K562 (cell line): ENCODE measurements at regions not wholly inside any gene's neighbourhood (a gene's known extent, or its start where the extent isn't known, plus 50 kb on each side); places are given as distances from the start of the nearest gene placed in this dataset.

Experiments used
- ATAC-seq: fragments of 200-7000 bp; cut with Tn5 transposase; 3 replicates; pipeline ENCODE4 v1.9.1; 2020; ENCODE audit warnings: moderate library complexity
- BruUV-seq: library from RNA; stranded (reverse); fragments of 400-500 nt; replicated peaks from 2 replicates; lab custom pipeline; 2021; lab: Mats Ljungman, UMichigan
- CTCF ChIA-PET: fragments of 300-600 bp; formaldehyde crosslinking; extraction: SDS; loops from one replicate; lab custom pipeline; 2021; ENCODE audit warnings: low intra/inter-chr PET ratio; lab: Yijun Ruan, JAX
- POLR2A ChIA-PET: fragments of 300-600, 350-650 bp; sonication (Branson Sonifier 250); formaldehyde crosslinking; extraction: SDS; loops from one replicate; lab custom pipeline; 2021; ENCODE audit warnings: antibody characterized with exemption, inconsistent platforms; lab: Yijun Ruan, JAX
- DNase-seq, 4 experiments: peaks; one replicate each; pipeline versions ENCODE4 v3.0.0 to v3.0.0-alpha.2; 2011 to 2018; ENCODE audit warnings: low spot score in 3 of 4, mixed read lengths in 3 of 4; ENCODE audit errors: extremely low read depth in 1 of 4
- FAIRE-seq: peaks from 2 replicates; lab custom pipeline; 2011; peaks lifted over from hg19 to GRCh38; lab: Jason Lieb, UNC
- H2AFZ ChIP-seq: 2 replicates; pipeline ENCODE4 v1.6.0; 2011; ENCODE audit warnings: low read depth, low read length, control low read depth, inconsistent platforms
- H3K27ac ChIP-seq: fragments of 200-600 bp; 3 replicates; pipeline ENCODE4 v1.8.0; 2011; ENCODE audit warnings: low read depth, mild to moderate bottlenecking, control low read depth, inconsistent platforms, low read length, moderate library complexity, mixed read lengths; ENCODE audit errors: extremely low read depth
- H3K27me3 ChIP-seq, 2 experiments: fragments of 300-600 bp in 1 of 2; 2 replicates in 1 of 2; 3 replicates in 1 of 2; pipeline versions ENCODE4 v1.6.0 to v1.8.0; 2011; ENCODE audit warnings: inconsistent platforms in 2 of 2, low read length in 2 of 2, mild to moderate bottlenecking in 1 of 2, mixed read lengths in 1 of 2, moderate library complexity in 1 of 2; ENCODE audit not compliant: control insufficient read depth in 2 of 2, insufficient read depth in 2 of 2
- H3K36me3 ChIP-seq: fragments of 300-600 bp; 3 replicates; pipeline ENCODE4 v1.8.0; 2011; ENCODE audit warnings: mild to moderate bottlenecking, low read length, inconsistent platforms; ENCODE audit not compliant: control insufficient read depth, insufficient read depth
- H3K4me1 ChIP-seq, 2 experiments: fragments of 200-600 bp in 1 of 2; replicated peaks in 1 of 2; 2 replicates in 1 of 2; 3 replicates in 1 of 2; pipeline versions ENCODE4 v1.5.1 to v1.8.0; 2011; ENCODE audit warnings: inconsistent platforms in 2 of 2, low read length in 2 of 2, mild to moderate bottlenecking in 1 of 2, mixed read lengths in 1 of 2, moderate library complexity in 1 of 2; ENCODE audit not compliant: control insufficient read depth in 2 of 2, insufficient read depth in 2 of 2
- H3K4me2 ChIP-seq: 2 replicates; pipeline ENCODE4 v1.6.1; 2011; ENCODE audit warnings: low read length, control low read depth, inconsistent platforms, mixed read lengths; ENCODE audit not compliant: insufficient read depth
- H3K4me3 ChIP-seq: fragments of 200-600 bp; sonication (generic), shearing (Covaris generic); 2 replicates; pipeline ENCODE4 v1.5.1; 2016; ENCODE audit warnings: control low read depth, inconsistent platforms
- H3K79me2 ChIP-seq: fragments of 200-600 bp; 3 replicates; pipeline ENCODE4 v1.8.0; 2011; ENCODE audit warnings: low read length, inconsistent platforms; ENCODE audit not compliant: control insufficient read depth, insufficient read depth
- H3K9ac ChIP-seq, 2 experiments: 2 replicates each; pipeline versions ENCODE4 v1.6.0 to v1.6.1; 2011; ENCODE audit warnings: low read depth in 2 of 2, low read length in 2 of 2, control low read depth in 1 of 2, inconsistent platforms in 1 of 2, mild to moderate bottlenecking in 1 of 2, mixed read lengths in 1 of 2; ENCODE audit not compliant: insufficient read depth in 1 of 2
- H3K9me1 ChIP-seq: one replicate; pipeline ENCODE4 v1.6.0; 2011; ENCODE audit warnings: inconsistent platforms, mild to moderate bottlenecking, low read length, moderate library complexity; ENCODE audit not compliant: control insufficient read depth, insufficient read depth
- H3K9me3 ChIP-seq: replicated peaks from 2 replicates; pipeline ENCODE4 v1.5.1; 2011; ENCODE audit warnings: low read depth, low read length, inconsistent platforms; ENCODE audit not compliant: control insufficient read depth, insufficient read depth
- H4K20me1 ChIP-seq: replicated peaks from 2 replicates; pipeline ENCODE4 v1.6.1; 2011; ENCODE audit warnings: low read length, inconsistent platforms, mixed read lengths; ENCODE audit not compliant: control insufficient read depth, insufficient read depth
- CBFA2T3 ChIP-seq: fragments of 450-650 bp; IDR thresholded peaks from 2 replicates; pipeline ENCODE4 v1.6.1; 2017
- FOXA3 ChIP-seq, 2 experiments: fragments of 450-650 bp in 1 of 2; sonication (generic) in 1 of 2; formaldehyde crosslinking; IDR thresholded peaks in 1 of 2; conservative IDR thresholded peaks in 1 of 2; 2 replicates each; pipeline versions ENCODE4 v1.4.0 to v1.8.0; 2020 to 2022; ENCODE audit warnings: mild to moderate bottlenecking in 2 of 2, missing genetic modification reagents in 1 of 2
- FOXJ3 ChIP-seq: sonication (generic); formaldehyde crosslinking; IDR thresholded peaks from 2 replicates; pipeline ENCODE4 v1.4.0; 2020; ENCODE audit warnings: mild to moderate bottlenecking, missing genetic modification reagents
- PHF21A ChIP-seq: fragments of 450-650 bp; IDR thresholded peaks from 2 replicates; pipeline ENCODE4 v1.6.1; 2017; ENCODE audit warnings: low read depth, borderline replicate concordance
- SIN3B ChIP-seq: fragments of 450-650 bp; IDR thresholded peaks from 2 replicates; pipeline ENCODE4 v1.6.1; 2017; ENCODE audit warnings: low read depth, mild to moderate bottlenecking, moderate library complexity
- ZNF165 ChIP-seq: fragments of 250-450 bp; sonication (Bioruptor Pico); IDR thresholded peaks from 2 replicates; pipeline ENCODE4 v1.4.0; 2020; ENCODE audit warnings: borderline replicate concordance
- WGBS: fragments of 100-300 bp; shearing (Covaris generic); methylation state at CpG from one replicate; pipeline ENCODE4 v1.1.6; 2016; ENCODE audit warnings: low coverage, mixed read lengths; ENCODE audit not compliant: insufficient coverage; ENCODE audit errors: missing lambda C conversion rate; 5-methylcytosine and 5-hydroxymethylcytosine counted together
- in situ Hi-C: fragments of 300-500 bp; cut with MboI; formaldehyde crosslinking; loops from 4 replicates; pipeline ENCODE4 v1.15.0; 2018; ENCODE audit warnings: inconsistent platforms, mixed read lengths
- intact Hi-C: fragments of 100-400 bp; cut with micrococcal nuclease; formaldehyde crosslinking; loops from 2 replicates; pipeline ENCODE4 v1.14.2; 2022
- TF ChIP-seq, protein P1 (sequence below), 2 experiments: fragments of 250-450 bp in 1 of 2; fragments of 450-650 bp in 1 of 2; sonication (Bioruptor Pico) in 1 of 2; IDR thresholded peaks; 2 replicates each; pipeline versions ENCODE4 v1.6.1 to v1.8.0; 2016 to 2021; ENCODE audit warnings: mild to moderate bottlenecking in 2 of 2, moderate library complexity in 2 of 2, missing compliant biosample characterization in 1 of 2, missing genetic modification characterization in 1 of 2

DNA sequence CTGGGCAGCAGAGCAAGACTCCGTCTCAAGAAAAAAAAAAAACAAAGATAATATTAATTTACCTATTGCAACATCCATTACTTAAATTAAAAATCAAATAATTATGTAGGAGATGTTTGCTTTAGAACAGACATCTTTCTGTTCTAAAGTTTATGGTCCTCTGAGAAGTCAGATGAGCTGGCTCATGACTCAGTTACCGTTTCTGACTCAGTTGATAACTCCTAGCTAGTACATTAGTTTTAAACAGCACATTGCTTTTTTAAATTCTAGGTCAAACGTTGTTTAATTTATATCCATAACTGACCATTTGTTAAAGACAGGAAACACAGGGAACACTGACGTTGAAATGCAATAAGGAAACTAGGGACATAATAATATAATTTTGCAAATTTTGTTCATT lies 162.7 kb downstream of the ETV1 start:
- Histone ChIP-seq H3K4me2 (no peak overlapping the region), H3K4me3 (no peak overlapping the region), H3K27me3 (no peaks in the 10 kb centered on the region), H4K20me1 (no peaks in the 10 kb centered on the region), H3K9ac (no peak overlapping the region), H3K27ac (no peak overlapping the region), H2AFZ (no peak overlapping the region), H3K9me1 (no peaks in the 10 kb centered on the region), H3K36me3 (no peaks in the 10 kb centered on the region), H3K9me3 (no peaks in the 10 kb centered on the region), H3K4me1 (no peaks in the 10 kb centered on the region), H3K79me2 (no peaks in the 10 kb centered on the region)
- intact Hi-C loops: no loop called here
- no TSS peak for BruUV-seq
- WGBS: 14% methylated on average over 4 of the region's 4 CpGs
- TF ChIP-seq ZNF165 (CRISPR knock-in tag) (no peak), FOXJ3 (CRISPR knock-in tag) (no peak), FOXA3 (CRISPR knock-in tag; conservative IDR thresholded peaks at IDR 0.05 in 1 of 2, IDR thresholded peaks at IDR 0.05 in 1 of 2) (no peak), CBFA2T3 (no peak), SIN3B (no peak), PHF21A (no peak)
- TF ChIP-seq, protein P1, sequence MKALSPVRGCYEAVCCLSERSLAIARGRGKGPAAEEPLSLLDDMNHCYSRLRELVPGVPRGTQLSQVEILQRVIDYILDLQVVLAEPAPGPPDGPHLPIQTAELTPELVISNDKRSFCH (CRISPR knock-in tag; IDR thresholded peaks at IDR 0.05): no peak
- TF ChIP-seq, protein P1 (tag; IDR thresholded peaks at IDR 0.05): no peak
- DNase-seq (no peak), FAIRE-seq (no peak), ATAC-seq (no peak)
- ChIA-PET CTCF (no interaction called here), POLR2A (no interaction called here)
- in situ Hi-C loops: no loop called here
